NCI-H345 treated with DMSO at 0.1 percent for 48 hours (cell line): ENCODE measurements at regions not wholly inside any gene's neighbourhood (a gene's known extent, or its start where the extent isn't known, plus 50 kb on each side); places are given as distances from the start of the nearest gene placed in this dataset.

Experiments used
- DNase-seq: peaks from one replicate; lab custom pipeline; 2025; ENCODE audit not compliant: unreplicated experiment; lab: John Stamatoyannopoulos, UW

GRCh38 chr2:123144082-123144481 lies 881.0 kb upstream of the CNTNAP5 start:
- DNase-seq: no peak

- DNase-seq: no peak
Measured at GRCh38 chr2:123153041-123153440, 872.0 kb upstream of the CNTNAP5 start.

GRCh38 chr2:123154195-123154594 lies 870.9 kb upstream of the CNTNAP5 start:
- no peak for DNase-seq

- no peak for DNase-seq
Measured at GRCh38 chr2:123157016-123157415, 868.1 kb upstream of the CNTNAP5 start.

- DNase-seq: no peak
Measured at GRCh38 chr2:123162400-123163016, 862.6 kb upstream of the CNTNAP5 start.

- no peak for DNase-seq
Measured at GRCh38 chr2:123163398-123163797, 861.7 kb upstream of the CNTNAP5 start.

GRCh38 chr2:123164216-123164615 lies 860.9 kb upstream of the CNTNAP5 start:
- no peak for DNase-seq

- DNase-seq: no peak
Measured at GRCh38 chr2:123165616-123166015, 859.5 kb upstream of the CNTNAP5 start.

- DNase-seq: no peak
Measured at GRCh38 chr2:123179526-123179925, 845.6 kb upstream of the CNTNAP5 start.

- DNase-seq: no peak
Measured at GRCh38 chr2:123195957-123196356, 829.1 kb upstream of the CNTNAP5 start.

GRCh38 chr2:123200035-123200434 lies 825.1 kb upstream of the CNTNAP5 start:
- DNase-seq: no peak

- no peak for DNase-seq
Measured at GRCh38 chr2:123207245-123207644, 817.8 kb upstream of the CNTNAP5 start.

- DNase-seq: no peak
Measured at GRCh38 chr2:123209202-123209601, 815.9 kb upstream of the CNTNAP5 start.

- DNase-seq: no peak
Measured at GRCh38 chr2:123211181-123211580, 813.9 kb upstream of the CNTNAP5 start.

GRCh38 chr2:123245156-123245555 lies 779.9 kb upstream of the CNTNAP5 start:
- DNase-seq: no peak

GRCh38 chr2:123258877-123259539 lies 766.1 kb upstream of the CNTNAP5 start:
- no peak for DNase-seq

GRCh38 chr2:123262856-123263255 lies 762.2 kb upstream of the CNTNAP5 start:
- no peak for DNase-seq

GRCh38 chr2:123283431-123283830 lies 741.7 kb upstream of the CNTNAP5 start:
- DNase-seq: no peak

GRCh38 chr2:123303731-123304130 lies 721.4 kb upstream of the CNTNAP5 start:
- DNase-seq: no peak
